ENCODE measurements at regions not wholly inside any gene's neighbourhood (a gene's known extent, or its start where the extent isn't known, plus 50 kb on each side); places are given as distances from the start of the nearest gene placed in this dataset.

GRCh38 chr17:51528111-51528510, 267.8 kb downstream of the UTP18 start:
- H3K4me3 ChIP-seq (ENCODE audit: low read depth, low read length) = no peak overlapping the region
- no peak for DNase-seq (ENCODE audit: low read depth)
- TF ChIP-seq CTCF (IDR thresholded peaks at IDR 0.05; ENCODE audit: insufficient read depth, low read depth, low read length, missing control alignments) = no peak

GRCh38 chr17:51533219-51533618, 272.9 kb downstream of the UTP18 start:
- no peak for DNase-seq (ENCODE audit: low read depth)
- no peak overlapping the region for H3K4me3 ChIP-seq (ENCODE audit: low read depth, low read length)
- no peak for TF ChIP-seq CTCF (IDR thresholded peaks at IDR 0.05; ENCODE audit: insufficient read depth, low read depth, low read length, missing control alignments)

DNA sequence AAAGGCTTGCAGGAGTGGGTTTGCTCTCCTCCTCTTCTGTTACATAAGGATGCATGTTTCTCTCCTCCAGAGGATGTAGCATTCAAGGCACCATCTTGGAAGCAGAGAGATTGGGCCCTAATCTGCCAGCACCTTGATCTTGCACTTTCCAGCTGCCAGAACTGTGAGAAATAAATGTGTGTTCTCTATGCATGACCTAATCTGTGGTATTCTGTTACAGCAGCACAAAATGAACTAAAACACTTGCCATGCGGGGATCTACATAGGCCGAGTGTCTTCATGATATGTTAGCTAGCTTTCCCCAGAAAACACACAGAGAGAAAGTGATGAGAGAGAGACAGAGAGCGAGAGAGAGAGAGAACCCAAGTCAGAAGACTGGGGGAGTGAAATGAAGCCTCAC, 273.5 kb downstream of the UTP18 start:
- no peak overlapping the region for H3K4me3 ChIP-seq (ENCODE audit: low read depth, low read length)
- no peak for TF ChIP-seq CTCF (IDR thresholded peaks at IDR 0.05; ENCODE audit: insufficient read depth, low read depth, low read length, missing control alignments)
- DNase-seq (ENCODE audit: low read depth) = no peak

- TF ChIP-seq CTCF (IDR thresholded peaks at IDR 0.05; ENCODE audit: insufficient read depth, low read depth, low read length, missing control alignments) = no peak
- no peak for DNase-seq (ENCODE audit: low read depth)
- H3K4me3 ChIP-seq (ENCODE audit: low read depth, low read length) = no peak overlapping the region
Measured at GRCh38 chr17:51536627-51537026, 276.3 kb downstream of the UTP18 start.

DNA sequence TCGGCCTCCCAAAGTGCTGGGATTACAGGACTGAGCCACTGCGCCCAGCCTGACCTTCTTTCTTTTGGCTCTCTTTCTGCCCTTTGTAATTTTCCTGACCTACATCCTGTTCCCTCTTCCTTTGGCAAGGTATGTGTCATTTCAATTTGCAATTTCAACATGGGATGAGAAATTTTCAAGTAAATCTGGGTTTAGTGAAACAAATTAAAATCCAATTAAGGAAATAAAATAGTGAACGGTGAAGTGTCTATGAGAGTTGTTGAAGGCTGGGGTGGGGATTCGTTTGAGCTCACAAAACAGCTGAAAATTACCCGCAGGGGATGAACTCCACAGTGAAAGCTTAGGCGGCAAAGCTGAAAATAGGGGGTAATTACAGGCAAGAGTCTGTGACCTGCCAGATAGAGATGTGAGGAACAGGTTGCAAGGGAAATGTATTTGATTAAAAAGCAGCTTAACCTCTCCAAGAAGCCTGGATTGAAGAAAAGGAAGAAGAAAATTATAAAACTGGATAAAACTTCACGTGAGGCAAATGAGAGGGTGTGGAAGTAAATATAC, 277.7 kb downstream of the UTP18 start:
- no peak for DNase-seq (ENCODE audit: low read depth)
- H3K4me3 ChIP-seq (ENCODE audit: low read depth, low read length) = no peak overlapping the region
- no peak for TF ChIP-seq CTCF (IDR thresholded peaks at IDR 0.05; ENCODE audit: insufficient read depth, low read depth, low read length, missing control alignments)

DNA sequence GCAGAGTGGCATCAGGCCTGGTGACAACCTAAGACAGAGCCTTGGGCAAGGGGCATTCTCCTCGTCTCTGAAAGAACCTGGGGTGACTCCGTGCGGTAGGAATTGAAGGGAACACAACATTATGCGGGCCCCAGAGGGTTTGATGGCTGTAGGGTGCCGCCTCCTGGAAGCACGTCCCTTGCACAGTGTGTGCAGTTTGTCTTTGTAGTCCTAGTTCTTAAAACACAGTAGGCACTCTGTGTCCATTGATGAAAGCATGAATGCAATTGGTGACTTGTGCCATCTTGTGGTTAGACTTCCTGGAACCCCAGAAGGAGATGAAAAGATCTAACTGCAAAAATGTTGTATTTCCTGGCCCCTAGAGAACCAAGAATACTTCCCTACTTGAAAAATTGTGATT, 279.8 kb downstream of the UTP18 start:
- no peak for TF ChIP-seq CTCF (IDR thresholded peaks at IDR 0.05; ENCODE audit: insufficient read depth, low read depth, low read length, missing control alignments)
- no peak overlapping the region for H3K4me3 ChIP-seq (ENCODE audit: low read depth, low read length)
- no peak for DNase-seq (ENCODE audit: low read depth)

- no peak overlapping the region for H3K4me3 ChIP-seq (ENCODE audit: low read depth, low read length)
- no peak for DNase-seq (ENCODE audit: low read depth)
- no peak for TF ChIP-seq CTCF (IDR thresholded peaks at IDR 0.05; ENCODE audit: insufficient read depth, low read depth, low read length, missing control alignments)
Measured at GRCh38 chr17:51541215-51541614, 280.9 kb downstream of the UTP18 start.
